ENCODE measurements at regions not wholly inside any gene's neighbourhood (a gene's known extent, or its start where the extent isn't known, plus 50 kb on each side); places are given as distances from the start of the nearest gene placed in this dataset.
"Not testable (repeated sequence)": the region's sequence is repeated elsewhere in the genome, so short reads cannot be mapped to it uniquely, and the experiment has no call there.

- TF ChIP-seq, protein P1, sequence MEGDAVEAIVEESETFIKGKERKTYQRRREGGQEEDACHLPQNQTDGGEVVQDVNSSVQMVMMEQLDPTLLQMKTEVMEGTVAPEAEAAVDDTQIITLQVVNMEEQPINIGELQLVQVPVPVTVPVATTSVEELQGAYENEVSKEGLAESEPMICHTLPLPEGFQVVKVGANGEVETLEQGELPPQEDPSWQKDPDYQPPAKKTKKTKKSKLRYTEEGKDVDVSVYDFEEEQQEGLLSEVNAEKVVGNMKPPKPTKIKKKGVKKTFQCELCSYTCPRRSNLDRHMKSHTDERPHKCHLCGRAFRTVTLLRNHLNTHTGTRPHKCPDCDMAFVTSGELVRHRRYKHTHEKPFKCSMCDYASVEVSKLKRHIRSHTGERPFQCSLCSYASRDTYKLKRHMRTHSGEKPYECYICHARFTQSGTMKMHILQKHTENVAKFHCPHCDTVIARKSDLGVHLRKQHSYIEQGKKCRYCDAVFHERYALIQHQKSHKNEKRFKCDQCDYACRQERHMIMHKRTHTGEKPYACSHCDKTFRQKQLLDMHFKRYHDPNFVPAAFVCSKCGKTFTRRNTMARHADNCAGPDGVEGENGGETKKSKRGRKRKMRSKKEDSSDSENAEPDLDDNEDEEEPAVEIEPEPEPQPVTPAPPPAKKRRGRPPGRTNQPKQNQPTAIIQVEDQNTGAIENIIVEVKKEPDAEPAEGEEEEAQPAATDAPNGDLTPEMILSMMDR (IDR thresholded peaks at IDR 0.05; ENCODE audit: control insufficient read depth, extremely low read depth, insufficient read depth): no peak
- no peak for DNase-seq (ENCODE audit: low read depth)
- H3K4me3 ChIP-seq (ENCODE audit: low read depth, low read length): no peak overlapping the region
These were observed 139.7 kb downstream of the FBXO4 start for GRCh38 chr5:42064821-42065220.

DNA sequence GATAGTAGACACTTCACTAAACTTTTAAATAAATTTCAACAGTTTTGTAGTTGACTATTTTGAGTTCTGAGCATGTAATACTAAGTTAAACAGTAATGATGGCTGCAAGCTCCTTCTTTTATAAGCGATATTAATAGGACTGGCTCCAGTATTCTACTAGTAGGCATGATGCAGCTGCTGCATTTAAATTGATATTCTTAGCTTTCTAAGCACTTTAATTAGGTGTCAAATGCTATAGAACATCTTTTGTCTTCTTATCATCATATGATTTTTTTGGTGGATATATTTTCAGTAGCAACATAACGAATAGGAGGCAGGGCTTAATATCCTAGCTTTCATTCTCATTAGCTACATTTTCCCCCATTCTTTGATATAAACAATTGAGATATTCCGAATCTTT lies 141.1 kb downstream of the FBXO4 start:
- no peak for DNase-seq (ENCODE audit: low read depth)
- H3K4me3 ChIP-seq (ENCODE audit: low read depth, low read length): no peak overlapping the region
- TF ChIP-seq, protein P1 (IDR thresholded peaks at IDR 0.05; ENCODE audit: control insufficient read depth, extremely low read depth, insufficient read depth): no peak

- no peak for DNase-seq (ENCODE audit: low read depth)
- TF ChIP-seq, protein P1 (IDR thresholded peaks at IDR 0.05; ENCODE audit: control insufficient read depth, extremely low read depth, insufficient read depth): no peak
- H3K4me3 ChIP-seq (ENCODE audit: low read depth, low read length): no peak overlapping the region
These were observed 149.3 kb downstream of the FBXO4 start for GRCh38 chr5:42074353-42074752.

GRCh38 chr5:42089705-42090104 lies 164.6 kb downstream of the FBXO4 start:
- H3K4me3 ChIP-seq (ENCODE audit: low read depth, low read length): no peak overlapping the region
- TF ChIP-seq, protein P1 (IDR thresholded peaks at IDR 0.05; ENCODE audit: control insufficient read depth, extremely low read depth, insufficient read depth): no peak
- DNase-seq (ENCODE audit: low read depth): no peak

GRCh38 chr5:42090162-42090561 lies 165.1 kb downstream of the FBXO4 start:
- H3K4me3 ChIP-seq (ENCODE audit: low read depth, low read length): no peak overlapping the region
- DNase-seq (ENCODE audit: low read depth): no peak
- TF ChIP-seq, protein P1 (IDR thresholded peaks at IDR 0.05; ENCODE audit: control insufficient read depth, extremely low read depth, insufficient read depth): no peak

- not testable (repeated sequence) for DNase-seq (ENCODE audit: low read depth); H3K4me3 ChIP-seq (ENCODE audit: low read depth, low read length)
These were observed 174.8 kb downstream of the FBXO4 start for GRCh38 chr5:42099846-42100245.

DNA sequence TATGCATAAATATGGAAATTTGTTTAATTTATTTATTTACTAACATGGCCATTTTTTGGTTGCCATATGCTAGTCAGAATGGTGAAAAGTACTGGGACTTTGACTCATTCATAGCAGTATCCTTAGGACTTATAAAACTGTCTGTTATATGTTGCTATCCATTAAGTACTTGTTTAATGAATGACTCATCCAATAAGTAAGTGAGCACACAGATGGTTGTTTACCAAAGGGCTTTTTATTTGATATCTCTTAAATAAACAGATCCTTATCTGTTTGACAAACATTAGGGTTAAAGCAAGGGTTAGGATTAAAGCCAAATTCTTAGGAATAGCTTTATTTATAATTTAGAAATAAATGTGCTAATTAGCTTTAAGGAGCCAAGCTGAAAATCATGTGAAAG lies 183.4 kb downstream of the FBXO4 start:
- no peak overlapping the region for H3K4me3 ChIP-seq (ENCODE audit: low read depth, low read length)
- TF ChIP-seq, protein P1 (IDR thresholded peaks at IDR 0.05; ENCODE audit: control insufficient read depth, extremely low read depth, insufficient read depth): no peak
- peak; percentile 89 for DNase-seq (ENCODE audit: low read depth)
